ENCODE measurements at regions not wholly inside any gene's neighbourhood (a gene's known extent, or its start where the extent isn't known, plus 50 kb on each side); places are given as distances from the start of the nearest gene placed in this dataset.
A peak's percentile ranks its signal among the peaks of the same experiment; 100 is the strongest.

GRCh38 chr13:69524459-69525150 lies 583.0 kb upstream of the ATXN8OS start:
- ATAC-seq (no peak), DNase-seq (ENCODE audit: low read depth in 1 of 2, low spot score in 1 of 2) (no peak), FAIRE-seq (no peak)
- Histone ChIP-seq H3K4me3 (no peak overlapping the region), H3K4me1 (no peaks in the 10 kb centered on the region), H3K27ac (no peak overlapping the region), H3K4me2 (no peak overlapping the region), H3K9me3 (no peaks in the 10 kb centered on the region)
- ChIA-PET CTCF (no interaction called here), POLR2A (no interaction called here)
- no peak for TF ChIP-seq BHLHE40 (IDR thresholded peaks at IDR 0.05; ENCODE audit: low read depth, low read length)
- TF ChIP-seq RFX5 (IDR thresholded peaks at IDR 0.05) = no peak
- TF ChIP-seq SMC3 (IDR thresholded peaks at IDR 0.05) = 0 out of 3 replicates have a peak, but pooled peaks have one; percentile 19
- no peak for TF ChIP-seq CHD2 (IDR thresholded peaks at IDR 0.05; ENCODE audit: low read length, partially characterized antibody)
- TF ChIP-seq FOSB (CRISPR knock-in tag; IDR thresholded peaks at IDR 0.05) = no peak
- peak; percentile 15 to 33; a peak in 2 of 5 replicates for TF ChIP-seq RAD21 (conservative IDR thresholded peaks at IDR 0.05 in 1 of 2, IDR thresholded peaks at IDR 0.05 in 1 of 2)
- TF ChIP-seq FOXS1 (CRISPR knock-in tag; IDR thresholded peaks at IDR 0.05) = no peak
- no peak for TF ChIP-seq CHD4 (IDR thresholded peaks at IDR 0.05; ENCODE audit: borderline replicate concordance)
- peak; percentile 13; the same call in 1 of the 3 replicates for TF ChIP-seq CTCF (IDR thresholded peaks at IDR 0.05)
- TF ChIP-seq KDM5A (IDR thresholded peaks at IDR 0.05) = no peak
- no peak for TF ChIP-seq EP300 (IDR thresholded peaks at IDR 0.05)
- TF ChIP-seq HMGXB4 (CRISPR knock-in tag; IDR thresholded peaks at IDR 0.05; ENCODE audit: borderline replicate concordance) = no peak
- TF ChIP-seq PBX3 (IDR thresholded peaks at IDR 0.05) = no peak
- 38% methylated on average over 2 of the region's 2 CpGs for WGBS (ENCODE audit: missing lambda C conversion rate)

GRCh38 chr13:69496981-69497380 lies 610.6 kb upstream of the ATXN8OS start:
- Histone ChIP-seq H3K4me3 (no peak overlapping the region), H3K4me2 (no peak overlapping the region), H3K9me3 (no peaks in the 10 kb centered on the region), H3K27ac (no peak overlapping the region), H3K4me1 (no peaks in the 10 kb centered on the region)
- no peak for DNase-seq (ENCODE audit: low read depth in 1 of 2, low spot score in 1 of 2)
- ATAC-seq = no peak
- ChIA-PET POLR2A (no interaction called here), CTCF (no interaction called here)
- no peak for FAIRE-seq
- WGBS (ENCODE audit: missing lambda C conversion rate) = 32% methylated on average over 2 of the region's 2 CpGs
- TF ChIP-seq MAFK (IDR thresholded peaks at IDR 0.05; ENCODE audit: partially characterized antibody) = no peak
- TF ChIP-seq CEBPB (IDR thresholded peaks at IDR 0.05) = no peak
- no peak for TF ChIP-seq HEYL (CRISPR knock-in tag; IDR thresholded peaks at IDR 0.05)
- no peak for TF ChIP-seq ZNF302 (CRISPR knock-in tag; IDR thresholded peaks at IDR 0.05)
- no peak for TF ChIP-seq TFCP2L1 (CRISPR knock-in tag; IDR thresholded peaks at IDR 0.05)
- TF ChIP-seq BCL3 (IDR thresholded peaks at IDR 0.05) = no peak
- no peak for TF ChIP-seq FOSL2 (IDR thresholded peaks at IDR 0.05)
- no peak for TF ChIP-seq FOSL2 (CRISPR knock-in tag; IDR thresholded peaks at IDR 0.05)
- no peak for TF ChIP-seq ELK1 (IDR thresholded peaks at IDR 0.05; ENCODE audit: low read depth, low read length)
- no peak for TF ChIP-seq USF2 (IDR thresholded peaks at IDR 0.05)
- no peak for TF ChIP-seq HMGXB4 (CRISPR knock-in tag; IDR thresholded peaks at IDR 0.05; ENCODE audit: borderline replicate concordance)
- TF ChIP-seq MYC (IDR thresholded peaks at IDR 0.05; ENCODE audit: borderline replicate concordance, low read length) = no peak
- TF ChIP-seq FOSB (CRISPR knock-in tag; IDR thresholded peaks at IDR 0.05) = no peak
- TF ChIP-seq GATA3 (IDR thresholded peaks at IDR 0.05; ENCODE audit: borderline replicate concordance) = no peak
